Inferior parietal cortex (tissue), 1 donor: ENCODE measurements at regions not wholly inside any gene's neighbourhood (a gene's known extent, or its start where the extent isn't known, plus 50 kb on each side); places are given as distances from the start of the nearest gene placed in this dataset.
"Not testable (repeated sequence)": the region's sequence is repeated elsewhere in the genome, so short reads cannot be mapped to it uniquely, and the experiment has no call there.

Experiments
- DNase-seq: peaks from one replicate; pipeline ENCODE4 v3.0.0-alpha.2; 2016; ENCODE audit errors: extremely low spot score

DNA sequence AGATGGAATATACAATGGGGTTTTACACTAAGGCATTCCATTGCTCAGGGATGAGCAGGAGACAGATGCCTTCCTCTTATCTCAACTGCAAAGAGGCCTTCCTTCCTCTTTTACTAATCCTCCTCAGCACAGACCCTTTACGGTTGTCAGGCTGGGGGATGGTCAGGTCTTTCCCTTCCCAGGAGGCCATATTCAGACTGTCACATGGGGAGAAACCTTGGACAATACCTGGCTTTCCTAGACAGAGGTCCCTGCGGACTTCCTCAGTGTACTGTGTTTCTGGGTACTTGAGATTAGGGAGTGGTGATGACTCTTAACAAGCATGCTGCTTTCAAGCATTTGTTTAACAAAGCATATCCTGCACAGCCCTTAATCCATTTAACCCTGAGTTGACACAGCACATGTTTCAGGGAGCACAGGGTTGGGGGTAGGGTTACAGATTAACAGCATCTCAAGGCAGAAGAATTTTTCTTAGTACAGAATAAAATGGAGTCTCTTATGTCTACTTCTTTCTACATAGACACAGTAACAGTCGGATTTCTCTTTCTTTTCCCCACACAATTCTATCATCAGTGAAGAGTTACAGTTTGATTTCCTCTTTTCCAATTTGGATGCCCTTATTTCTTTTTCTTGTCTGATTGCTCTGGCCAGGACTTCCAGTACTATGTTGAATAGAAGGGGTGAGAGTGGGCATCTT is 737.1 kb downstream of the TRHDE start:
- not testable (repeated sequence) for DNase-seq

DNA sequence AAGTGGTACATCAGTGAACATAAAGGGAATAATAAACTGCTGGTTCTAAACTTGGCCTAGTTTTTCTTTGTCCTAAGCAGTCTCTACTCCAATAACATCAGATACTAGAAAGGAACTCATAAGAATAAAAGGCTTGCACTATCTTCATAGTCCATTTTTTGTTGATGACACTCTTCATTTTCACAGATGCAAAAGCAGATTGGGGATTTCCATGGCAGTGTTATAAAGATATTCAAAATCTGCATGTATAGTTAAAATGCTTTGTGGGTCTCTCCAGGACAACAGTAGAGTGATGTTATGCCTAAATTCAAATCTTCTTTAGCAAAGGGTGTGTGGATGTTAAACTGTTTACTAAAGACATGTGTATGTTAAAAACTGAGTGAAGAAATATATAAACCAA is 745.8 kb downstream of the TRHDE start:
- no peak for DNase-seq

DNA sequence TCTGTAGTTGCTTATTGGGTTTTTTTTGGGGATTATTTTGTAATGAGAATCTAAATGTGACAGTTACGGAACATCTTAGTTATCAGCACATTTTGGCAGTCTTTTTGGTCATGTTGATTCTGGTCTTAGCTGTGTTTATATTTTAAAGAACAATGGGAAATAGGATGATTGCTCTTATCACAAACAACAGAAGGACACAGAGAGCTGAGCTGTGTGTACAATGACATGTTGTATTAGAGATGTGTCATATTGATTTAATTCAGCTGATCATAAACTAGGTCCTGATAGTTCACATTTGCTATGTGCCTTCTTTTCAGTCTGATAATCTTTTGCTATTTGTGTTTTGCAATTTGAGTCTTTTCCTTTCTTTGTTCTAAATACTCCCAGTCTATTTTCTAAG is 781.7 kb downstream of the TRHDE start:
- no peak for DNase-seq

DNA sequence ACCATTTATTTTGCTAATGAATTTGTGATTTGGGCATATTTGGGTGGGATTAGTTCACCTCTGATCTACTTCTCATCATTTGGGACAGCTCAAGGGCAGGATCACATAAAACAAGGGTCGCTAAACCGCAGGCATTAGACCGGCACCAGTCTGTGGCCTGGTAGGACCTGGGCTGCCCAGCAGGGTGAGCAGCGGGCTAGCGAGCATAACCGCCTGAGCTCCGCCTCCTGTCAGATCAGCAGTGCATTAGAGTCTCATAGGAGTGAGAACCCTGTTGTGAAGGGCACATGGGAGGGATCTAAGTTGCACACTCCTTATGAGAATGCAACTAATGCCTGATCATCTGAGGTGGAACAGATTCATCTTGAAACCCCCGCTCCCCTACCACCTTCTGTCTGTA is 785.3 kb downstream of the TRHDE start:
- no peak for DNase-seq

DNA sequence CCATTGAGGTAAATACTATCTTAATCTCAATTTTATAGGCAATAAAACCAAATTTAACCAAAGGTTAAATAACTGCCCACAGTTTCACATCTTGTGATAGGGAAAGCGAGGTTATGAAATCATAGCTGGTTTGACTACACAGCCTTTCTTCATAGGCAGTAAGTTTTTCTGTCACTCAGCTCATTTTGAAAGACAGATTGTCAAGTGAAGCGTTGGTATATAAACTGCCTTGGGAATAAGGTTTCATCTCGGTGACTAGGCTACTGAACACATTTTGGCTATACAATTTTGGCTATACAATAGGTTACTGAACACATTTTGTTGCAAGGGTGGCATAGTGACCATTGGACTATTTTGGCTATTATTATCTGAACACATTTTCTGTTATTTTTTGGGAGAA is 793.7 kb downstream of the TRHDE start:
- DNase-seq, result no peak

DNA sequence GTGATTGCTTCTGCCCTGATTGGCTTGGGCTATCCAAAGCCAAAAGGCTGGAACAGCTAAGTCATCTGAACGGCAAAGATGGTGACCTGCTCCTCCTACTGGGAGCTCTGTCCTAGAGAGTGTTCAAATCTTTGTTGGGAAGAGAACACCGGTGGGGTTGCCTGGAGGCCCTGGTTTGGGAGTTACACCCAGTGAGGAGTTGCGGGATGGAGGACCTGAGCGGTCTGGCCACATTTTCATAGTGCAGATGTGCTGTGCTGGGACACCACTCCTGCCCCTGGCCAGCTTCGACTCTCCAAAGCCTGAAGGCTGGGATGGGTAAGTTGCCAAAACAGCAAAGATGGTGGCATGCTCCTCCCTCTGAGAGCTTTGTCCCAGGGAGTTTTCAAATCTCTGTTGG is 795.4 kb downstream of the TRHDE start:
- no peak for DNase-seq

DNA sequence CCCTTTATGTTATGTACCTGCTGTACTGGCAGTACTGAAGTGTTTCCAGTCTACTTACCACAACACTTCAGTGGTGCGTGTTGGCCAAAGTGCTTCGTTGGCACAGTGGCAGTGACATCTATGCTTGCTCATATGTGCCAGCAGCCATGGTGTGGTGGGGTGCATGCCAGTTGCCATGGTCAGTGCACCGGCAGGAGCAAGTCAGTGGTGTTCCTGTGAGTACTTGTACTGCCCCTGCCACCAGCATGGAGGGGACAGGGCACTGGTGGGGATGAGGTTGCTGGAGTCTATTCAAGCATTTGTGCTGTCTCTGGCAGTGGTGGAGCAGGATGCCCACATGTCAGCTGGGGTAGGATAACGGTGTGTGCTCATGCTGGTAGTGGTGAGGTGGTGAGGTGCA is 800.0 kb downstream of the TRHDE start:
- DNase-seq, result no peak

DNA sequence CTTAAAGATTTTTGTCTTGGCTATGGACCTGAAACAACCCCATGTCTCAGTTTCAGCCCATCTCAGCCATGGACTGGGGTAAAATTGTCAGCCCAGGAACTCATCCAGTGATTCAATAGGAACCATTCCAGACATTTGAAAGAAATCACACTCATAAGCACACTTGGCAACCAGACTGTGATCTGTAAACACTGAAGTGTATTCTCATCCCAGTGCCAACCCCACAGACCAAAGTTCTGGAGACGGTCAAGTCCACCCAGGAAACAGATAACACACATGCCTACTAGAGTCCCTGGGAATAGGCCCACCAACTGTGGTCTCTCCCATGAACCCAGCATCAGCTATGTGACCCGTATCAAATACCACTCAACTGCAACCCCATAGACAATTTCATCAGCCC is 804.6 kb downstream of the TRHDE start:
- no peak for DNase-seq

DNA sequence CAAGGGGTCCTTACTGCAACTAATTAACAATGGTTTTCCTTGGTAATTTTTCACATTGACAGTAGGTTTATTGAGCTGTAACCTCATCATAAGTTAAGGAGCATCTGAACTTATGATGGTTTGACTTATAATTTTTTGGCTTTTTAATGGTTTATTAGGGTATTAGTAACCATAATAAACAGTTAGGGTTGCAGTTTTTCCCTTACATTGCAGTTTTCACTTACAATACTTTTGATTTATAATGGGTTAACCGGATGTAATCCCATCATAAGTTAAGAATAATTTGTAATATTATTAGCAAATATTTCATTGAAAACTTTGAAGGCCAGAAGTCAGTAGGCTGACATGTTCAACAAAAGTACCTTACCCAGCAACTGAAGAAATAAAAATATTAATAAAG is 811.6 kb downstream of the TRHDE start:
- no peak for DNase-seq

DNA sequence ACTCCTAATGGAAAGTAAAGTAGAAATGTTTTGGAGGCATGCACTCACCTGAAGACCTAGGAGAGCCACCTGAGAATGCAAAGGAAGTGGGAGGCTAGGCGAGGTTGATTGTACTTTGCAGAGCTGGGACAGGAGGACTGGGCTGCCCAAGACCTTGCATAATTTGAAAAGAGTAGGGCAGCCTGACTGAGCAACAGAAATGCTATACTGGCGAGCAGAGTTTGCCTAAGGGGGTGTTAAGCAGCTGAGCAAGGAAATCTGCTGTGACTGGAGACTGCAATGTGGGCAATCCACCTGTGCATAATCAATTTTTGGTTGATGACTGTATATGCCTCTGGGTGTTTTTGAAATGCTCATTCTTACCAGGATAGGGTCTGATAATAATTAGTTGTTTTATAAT is 834.1 kb downstream of the TRHDE start:
- no peak for DNase-seq

DNA sequence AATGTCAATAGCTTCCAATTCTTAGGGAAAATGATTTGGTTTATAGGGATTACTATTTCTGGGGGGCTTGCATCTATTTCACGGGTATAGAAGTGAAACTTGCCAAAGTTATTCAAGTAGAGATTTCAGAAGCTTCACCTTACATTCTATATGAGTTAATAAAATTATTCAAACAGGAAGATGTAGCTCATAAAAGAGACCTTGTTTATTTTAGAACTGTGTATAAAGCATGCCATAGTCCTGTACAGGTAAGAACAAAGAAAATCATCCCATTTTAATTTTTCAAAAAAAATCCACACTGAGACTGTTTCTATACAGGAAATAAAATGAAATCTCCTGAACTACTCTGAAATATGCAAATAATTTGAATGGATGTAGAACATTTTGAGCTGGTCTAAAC is 834.7 kb downstream of the TRHDE start:
- DNase-seq, result no peak

DNA sequence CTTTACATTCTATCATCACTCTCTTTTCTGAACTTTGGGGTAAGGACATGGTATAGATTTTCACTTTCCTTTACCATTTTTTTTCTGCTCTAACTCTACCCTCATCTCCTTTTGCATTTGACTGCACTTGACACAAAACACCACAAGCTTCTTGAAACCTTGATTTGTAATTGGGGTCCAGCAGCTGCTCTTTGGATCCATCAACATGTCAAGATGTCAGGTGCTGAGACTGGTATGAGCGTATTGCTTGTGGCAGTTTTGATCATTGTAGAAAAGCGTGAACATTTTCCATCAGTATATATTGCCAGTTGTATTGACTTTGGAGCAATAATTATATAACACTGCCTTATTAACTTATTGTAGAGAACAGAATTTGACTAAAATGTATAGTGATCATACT is 838.6 kb downstream of the TRHDE start:
- DNase-seq, result no peak

DNA sequence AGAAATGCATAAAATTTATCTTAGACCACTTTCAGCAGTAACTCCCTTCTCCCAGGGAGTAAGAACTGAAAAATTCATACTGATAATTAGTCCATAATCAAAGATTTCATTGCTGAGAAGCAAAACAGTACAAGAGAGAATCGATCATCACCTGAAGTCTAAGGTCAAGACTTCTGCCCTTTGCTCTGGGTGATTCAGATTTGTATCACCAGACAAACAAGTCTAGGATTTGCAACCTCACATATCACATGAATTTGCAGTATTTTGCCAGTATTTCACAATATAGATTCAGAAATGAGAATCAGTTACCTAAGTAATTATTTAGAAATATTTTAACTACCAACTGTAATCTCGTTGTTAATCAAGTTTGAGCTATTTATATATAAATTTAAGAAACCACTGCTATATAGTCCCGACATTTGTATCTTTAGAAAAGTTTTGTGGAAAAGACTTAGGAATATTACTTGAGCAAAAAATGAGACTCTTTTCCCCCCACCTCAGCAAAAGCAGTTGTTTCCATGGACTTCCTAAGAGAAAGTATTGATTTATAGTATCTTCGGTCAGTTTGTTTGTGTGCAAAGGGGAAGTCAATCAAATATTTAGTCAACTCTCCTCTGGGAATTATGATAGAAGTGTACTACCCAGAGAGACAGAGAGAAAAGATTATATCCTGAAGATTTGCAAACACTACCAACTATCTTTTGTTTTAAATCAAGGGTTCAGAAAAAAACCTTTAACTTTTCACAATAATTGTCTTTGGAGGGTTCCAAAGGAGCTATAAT is 840.1 kb downstream of the TRHDE start:
- DNase-seq, result no peak

DNA sequence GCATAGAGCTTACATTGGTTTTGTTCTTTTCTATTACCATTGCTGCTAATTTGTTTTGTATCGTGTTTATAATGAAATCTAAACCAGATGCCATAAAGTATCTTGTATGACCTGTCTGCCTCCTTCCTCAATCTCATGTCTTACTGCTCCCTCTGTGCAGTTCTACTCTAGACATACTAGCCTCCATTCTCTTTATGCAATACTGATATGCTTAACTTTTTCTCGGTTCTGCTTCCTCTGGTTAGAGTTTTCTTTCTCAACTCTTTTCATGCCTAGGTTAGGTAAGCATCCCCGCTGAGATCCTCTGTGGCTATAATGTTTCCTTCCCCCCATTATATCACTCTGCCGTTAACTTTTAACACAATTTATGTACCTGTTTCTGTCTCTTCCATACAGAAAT is 852.3 kb downstream of the TRHDE start:
- no peak for DNase-seq

DNA sequence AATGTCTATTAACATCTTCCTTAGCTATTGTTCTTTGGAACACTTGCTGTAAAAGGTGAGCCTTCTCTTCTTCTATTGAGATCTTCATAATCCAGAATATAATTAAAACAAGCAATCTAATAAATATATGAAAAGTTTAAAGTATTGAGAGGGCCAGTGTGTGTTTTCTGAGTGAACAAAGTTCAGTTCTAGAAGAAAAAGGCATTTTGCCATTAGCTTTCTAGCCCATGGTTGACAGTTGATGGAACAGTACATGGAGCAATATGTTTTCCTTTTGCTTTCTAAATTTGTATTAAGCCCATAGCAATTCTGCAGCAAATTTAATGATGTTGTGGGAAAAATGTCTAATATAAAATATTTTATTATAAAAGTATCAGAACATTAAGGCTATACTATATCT is 853.0 kb downstream of the TRHDE start:
- no peak for DNase-seq

DNA sequence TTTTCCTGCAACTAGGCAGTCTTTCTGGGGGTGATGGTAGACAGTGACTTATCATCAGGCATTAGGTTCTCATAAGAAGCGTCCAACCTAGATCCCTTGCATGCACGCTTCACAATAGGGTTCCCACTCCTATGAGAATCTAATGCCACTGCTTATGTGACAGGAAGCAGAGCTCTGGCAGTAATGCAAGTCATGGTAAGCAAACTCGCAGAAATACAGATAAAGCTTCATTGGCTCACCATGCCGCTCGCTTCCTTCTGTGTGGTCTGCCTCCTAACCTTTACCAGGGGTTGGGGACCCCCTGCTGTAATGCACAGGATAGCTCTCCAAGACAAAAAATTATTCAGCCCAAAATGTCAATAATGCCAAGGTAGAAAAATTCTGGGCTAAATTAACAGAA is 864.2 kb downstream of the TRHDE start:
- DNase-seq, result no peak

DNA sequence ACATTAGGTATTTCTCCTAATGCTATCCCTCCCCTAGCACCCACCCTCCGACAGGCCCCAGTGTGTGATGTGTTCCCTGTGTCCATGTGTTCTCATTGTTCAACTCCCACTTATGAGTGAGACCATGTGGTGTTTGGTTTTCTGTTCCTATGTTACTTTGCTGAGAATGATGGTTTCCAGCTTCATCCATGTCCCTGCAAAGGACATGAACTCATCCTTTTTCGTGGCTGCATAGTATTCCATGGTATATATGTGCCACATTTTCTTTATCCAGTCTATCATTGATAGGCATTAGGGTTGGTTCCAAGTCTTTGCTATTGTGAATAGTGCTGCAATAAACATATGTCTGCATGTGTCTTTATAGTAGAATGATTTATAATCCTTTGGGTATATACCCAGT is 867.5 kb downstream of the TRHDE start:
- not testable (repeated sequence) for DNase-seq

DNA sequence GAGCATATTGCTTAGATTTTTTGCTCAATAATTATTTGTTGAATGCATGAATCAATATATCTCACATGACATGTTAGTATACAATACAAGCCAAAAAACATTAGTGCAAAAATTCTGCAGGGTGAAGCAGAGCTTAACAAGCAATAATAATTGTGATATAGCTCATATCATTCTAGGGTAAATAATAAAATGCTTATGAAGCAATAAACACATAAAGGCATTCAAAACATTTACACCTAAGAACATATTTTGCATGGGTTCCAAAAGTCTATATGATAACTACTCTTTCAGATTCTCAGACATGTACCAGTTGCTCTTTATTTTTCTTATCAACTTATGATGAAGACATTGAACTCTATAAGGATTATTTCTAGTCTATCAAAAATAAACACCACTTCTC is 886.2 kb downstream of the TRHDE start:
- DNase-seq, result no peak

DNA sequence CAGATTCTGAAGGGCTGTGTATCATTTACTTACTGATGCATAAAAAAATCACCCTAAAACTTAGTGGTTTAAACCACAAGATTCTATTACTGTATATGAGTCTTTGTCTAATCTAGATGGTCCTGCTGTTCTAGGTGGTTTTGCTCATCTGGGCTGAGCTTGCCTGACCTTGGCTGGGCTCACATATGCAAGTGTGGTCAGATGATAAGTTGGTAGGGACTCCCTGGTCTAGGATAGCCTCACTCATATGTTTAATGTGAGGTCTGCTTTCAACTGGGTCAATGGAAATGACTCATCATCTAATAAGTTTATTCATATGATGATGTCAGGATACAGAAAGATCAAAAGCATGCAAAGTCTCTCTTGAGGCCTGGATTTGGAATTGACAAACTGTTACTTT is 887.8 kb downstream of the TRHDE start:
- no peak for DNase-seq

DNA sequence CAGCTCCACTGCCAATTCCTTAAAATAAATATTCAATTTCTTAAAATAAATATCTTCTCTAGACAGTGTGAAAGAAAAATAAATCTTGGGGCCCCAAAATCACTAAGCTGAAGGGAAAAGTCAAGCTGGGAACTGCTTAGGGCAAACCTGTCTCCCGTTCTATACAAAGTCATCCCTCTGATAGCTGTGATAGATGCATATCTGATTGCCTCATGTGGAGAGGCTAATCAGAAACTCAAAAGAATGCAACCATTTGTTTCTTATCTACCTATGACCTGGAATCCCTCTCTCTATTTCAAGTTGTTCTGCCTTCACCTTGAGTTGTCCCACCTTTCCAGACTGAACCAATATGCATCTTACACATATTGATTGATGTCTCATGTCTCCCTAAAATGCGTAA is 889.8 kb downstream of the TRHDE start:
- no peak for DNase-seq

DNA sequence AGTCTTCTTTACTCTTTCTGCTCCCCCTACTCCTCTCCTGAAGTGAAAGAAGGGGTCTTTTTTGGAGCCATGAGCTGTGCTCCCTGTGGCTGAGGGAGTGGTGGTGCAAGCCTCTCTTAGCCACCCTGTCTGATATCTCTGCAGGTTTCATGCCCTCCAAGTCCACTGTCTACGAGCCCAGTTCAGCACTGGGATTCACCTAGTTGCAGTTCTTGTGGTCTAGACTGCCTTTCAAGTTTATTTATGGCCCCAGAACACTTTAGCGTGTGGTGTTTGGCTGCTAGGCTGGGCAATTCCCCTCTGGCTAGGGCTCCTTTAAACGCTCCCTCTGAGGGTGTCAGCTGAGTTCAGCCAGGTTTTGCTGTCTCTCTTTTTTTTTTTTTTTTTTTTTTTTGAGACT is 908.6 kb downstream of the TRHDE start:
- DNase-seq, result no peak

DNA sequence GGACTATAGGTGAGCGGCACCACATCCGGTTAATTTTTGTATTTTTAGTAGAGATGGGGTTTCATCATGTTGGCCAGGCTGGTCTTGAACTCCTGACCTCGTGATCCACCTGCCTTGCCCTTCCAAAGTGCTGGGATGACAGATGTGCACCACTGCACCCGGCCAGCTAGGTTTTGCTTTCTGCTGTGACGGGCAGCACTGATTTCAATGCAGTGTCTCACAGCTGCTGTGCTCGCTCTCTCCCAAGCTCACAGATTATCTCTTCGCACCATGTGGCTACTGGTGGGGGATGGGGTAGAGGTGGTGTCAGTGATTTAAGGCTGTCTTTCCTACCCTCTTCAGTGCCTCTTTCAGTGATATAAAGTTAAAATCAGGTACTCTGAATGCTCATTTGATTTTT is 909.1 kb downstream of the TRHDE start:
- no peak for DNase-seq

DNA sequence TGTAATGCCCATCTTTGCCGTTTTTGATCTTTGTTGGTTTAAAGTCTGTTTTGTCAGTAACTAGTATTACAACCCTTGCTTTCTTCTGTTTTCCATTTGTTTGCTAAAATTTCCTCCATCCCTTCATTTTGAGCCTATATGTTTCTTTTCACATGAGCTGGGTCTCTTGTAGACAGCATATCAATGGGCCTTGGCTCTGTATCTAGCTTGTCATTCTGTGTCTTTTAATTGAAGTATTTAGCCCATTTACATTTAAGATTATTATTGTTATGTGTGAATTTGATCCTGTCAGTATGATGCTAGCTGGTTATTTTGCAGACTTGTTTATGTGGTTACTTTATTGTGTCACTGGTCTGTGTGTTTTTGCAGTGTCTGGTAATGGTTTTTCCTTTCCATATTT is 913.2 kb downstream of the TRHDE start:
- DNase-seq, result no peak

DNA sequence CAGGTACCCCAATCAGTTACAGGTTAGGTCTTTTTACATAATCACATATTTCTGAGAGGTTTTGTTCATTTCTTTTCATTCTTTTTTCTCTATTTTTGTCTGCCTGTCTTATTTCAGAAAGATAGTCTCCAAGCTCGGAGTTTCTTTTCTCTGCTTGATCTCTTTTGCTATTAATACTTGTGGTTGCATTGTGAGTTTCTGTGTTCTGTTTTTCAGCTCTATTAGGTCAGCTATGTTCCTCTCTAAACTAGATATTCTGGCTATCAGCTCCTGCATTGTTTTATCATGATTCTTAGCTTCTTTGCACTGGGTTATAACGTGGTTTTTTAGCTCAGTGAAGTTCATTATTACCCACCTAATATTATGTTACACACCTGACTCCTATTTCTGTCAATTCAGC is 914.1 kb downstream of the TRHDE start:
- no peak for DNase-seq
